ENCODE measurements at regions not wholly inside any gene's neighbourhood (a gene's known extent, or its start where the extent isn't known, plus 50 kb on each side); places are given as distances from the start of the nearest gene placed in this dataset.
"Not testable (repeated sequence)": the region's sequence is repeated elsewhere in the genome, so short reads cannot be mapped to it uniquely, and the experiment has no call there.

DNA sequence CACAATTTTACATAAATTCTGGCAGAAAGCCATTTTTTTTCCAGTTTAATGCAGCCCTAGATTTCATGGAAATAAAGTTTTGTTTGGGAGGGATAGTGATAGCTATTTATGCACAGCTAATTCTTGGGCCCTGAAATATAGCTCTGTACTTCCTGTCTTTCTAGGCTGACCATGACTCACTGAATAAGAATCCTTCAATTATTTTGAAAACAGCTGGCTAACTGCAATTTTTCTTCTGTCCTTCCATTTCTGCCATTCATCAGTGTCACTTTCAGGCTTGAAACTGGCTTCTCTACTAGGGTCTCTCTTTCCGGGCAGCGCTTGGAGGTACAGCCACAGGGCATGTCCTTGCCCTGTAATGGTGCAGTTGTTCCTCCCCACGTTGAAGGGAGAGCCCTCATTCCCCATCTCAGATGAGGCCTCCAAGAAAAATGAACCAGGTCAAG, 97.1 kb upstream of the TMEM178A start:
- no peak for DNase-seq
- intact Hi-C loops (cut with DNase I) = no loop called here

DNA sequence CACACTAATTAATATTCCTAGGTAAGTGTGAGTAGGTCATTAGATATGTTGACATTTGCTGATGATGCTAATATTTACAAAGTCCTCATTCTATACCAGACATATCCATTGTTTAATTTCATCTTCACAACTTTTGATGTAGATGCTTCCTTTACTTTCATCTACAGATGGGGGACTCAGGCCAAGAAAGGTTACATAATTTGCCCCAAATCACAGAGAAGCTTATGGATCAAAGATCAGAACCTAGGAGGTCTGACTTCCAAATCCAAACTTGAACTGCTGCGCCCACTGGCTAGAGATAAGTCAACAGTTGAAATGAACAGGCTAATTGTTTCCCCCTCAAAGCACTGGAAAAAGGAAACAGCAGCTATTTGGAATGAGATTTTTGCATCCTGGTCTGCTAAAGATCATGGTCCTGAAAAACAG, 95.6 kb upstream of the TMEM178A start:
- no peak for DNase-seq
- intact Hi-C loops (cut with DNase I) = no loop called here

DNA sequence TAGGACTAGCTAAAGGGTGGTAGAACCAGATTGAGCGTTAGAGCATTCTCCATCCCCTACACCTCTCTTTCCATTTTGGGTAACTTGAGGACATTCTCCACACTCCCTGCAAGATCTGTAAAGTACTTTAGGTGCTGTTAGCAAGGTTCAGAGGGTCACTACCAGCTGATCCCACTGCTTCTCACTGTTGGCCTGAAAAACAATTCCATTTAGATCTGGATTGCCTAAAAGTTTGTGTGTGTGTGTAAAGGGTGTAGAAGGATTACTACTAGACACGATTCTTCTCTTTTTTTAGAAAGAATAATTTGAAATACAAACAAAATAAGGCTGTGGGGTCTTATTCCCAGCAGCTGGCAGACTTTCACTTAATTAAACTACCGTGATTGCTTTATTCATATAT, 95.1 kb upstream of the TMEM178A start:
- DNase-seq = no peak

DNA sequence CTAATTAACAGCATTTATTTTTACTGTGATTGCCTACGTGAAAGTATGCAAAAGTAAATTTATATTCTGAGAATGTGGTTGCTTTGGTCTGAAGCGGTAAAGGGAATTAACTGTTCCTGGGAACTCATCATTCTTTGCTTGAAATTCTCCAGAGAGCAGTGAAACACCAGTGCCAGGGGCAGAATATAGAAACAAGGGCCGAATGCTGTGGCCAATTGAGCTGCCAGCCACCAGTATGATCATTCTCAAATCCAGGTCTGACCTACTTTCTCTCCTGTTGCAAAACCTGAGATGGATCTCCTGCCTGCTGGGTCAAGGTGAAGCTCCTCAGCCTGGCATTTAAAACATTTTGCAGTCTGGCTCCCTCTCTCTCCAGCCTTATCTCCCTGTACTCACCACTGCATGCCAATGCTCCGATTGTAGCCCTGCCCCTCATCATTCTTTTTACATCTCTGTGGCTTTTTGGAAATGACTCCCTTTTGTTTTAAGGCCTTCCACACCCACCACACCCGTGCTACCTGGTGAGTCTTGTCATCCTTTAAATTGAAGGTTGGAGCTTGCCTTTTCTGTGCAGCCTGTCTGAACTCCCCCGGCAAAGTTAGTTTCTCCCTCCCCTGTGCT, 94.5 kb upstream of the TMEM178A start:
- DNase-seq = no peak
- intact Hi-C loops (cut with DNase I) = no loop called here

More for the DNA sequence above, 95.1 kb upstream of the TMEM178A start:
- intact Hi-C loops (cut with DNase I) = no loop called here

DNA sequence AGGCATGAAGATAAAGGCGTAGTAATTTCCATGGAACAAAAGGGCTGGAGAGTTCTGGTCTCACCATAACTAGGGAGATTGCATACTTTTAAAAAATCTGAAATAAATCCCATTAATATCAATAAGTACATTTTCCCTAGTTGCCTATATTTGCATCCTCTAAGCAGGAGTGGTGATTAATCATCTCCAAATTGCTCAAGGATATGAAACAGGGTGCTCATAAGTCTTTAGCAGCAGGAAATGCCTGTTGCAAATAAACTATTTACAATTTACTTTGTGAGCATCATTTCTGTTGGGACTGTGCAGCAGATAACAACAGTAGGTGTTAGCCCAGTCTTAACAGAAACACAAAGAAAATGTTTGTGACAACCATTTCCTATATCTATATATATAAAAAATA, 92.4 kb upstream of the TMEM178A start:
- intact Hi-C loops (cut with DNase I) = no loop called here
- no peak for DNase-seq

DNA sequence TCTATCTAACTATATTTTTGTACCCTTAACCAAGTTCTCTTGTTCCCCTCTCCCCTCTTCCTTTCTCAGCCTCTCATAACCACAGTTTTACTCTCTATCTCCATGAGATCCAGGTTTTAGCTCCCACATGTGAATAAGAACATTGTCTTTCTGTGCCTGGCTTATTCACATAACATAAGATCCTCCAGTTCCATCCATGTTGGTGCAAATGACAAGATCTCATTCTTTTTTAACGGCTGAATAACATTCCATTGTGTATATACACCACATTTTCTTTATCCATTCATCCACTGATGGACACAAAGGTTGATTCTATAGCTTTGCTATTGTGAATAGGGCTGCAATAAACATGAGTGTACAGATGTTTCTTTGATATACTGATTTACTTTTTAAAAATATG, 83.9 kb upstream of the TMEM178A start:
- no peak for DNase-seq
- intact Hi-C loops (cut with DNase I) = no loop called here

- intact Hi-C loops (cut with DNase I) = no loop called here
Measured at GRCh38 chr2:39583213-39583612, 82.5 kb upstream of the TMEM178A start.

GRCh38 chr2:39583781-39584180, 81.9 kb upstream of the TMEM178A start:
- no peak for DNase-seq
- intact Hi-C loops (cut with DNase I) = no loop called here

More at GRCh38 chr2:39583213-39583612, 82.5 kb upstream of the TMEM178A start:
- DNase-seq = no peak

DNA sequence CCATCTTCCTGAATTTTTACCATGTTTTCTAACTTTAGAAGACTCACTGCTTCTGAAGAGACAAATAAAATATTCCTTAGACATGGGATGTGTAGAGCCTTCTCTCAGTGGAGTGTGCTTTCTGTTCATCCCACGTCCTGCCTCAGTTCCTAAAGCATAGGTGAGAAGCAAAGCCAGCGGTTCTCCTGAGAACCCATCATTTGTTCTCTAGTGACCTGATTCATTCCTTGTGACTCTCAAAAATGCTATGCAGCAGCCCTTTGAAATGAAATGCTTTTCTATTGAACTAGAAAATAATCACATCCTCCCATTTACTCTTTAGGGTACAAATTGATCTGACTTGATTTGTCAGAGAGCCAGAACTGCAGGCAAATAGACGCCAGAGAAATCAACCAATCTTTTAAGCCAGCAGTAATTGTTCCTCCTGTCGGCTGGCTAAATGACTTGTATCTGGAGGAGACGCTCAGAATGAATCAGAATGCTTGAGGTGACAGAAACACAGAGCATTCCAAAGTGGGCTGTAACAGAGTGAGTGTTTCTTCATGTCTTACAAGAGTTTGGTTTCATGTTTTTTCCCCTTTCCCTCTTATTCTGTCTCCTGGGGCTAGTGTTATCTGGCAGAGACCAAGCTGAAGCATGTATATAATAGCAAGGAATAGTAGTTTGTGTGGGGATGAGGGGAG, 81.3 kb upstream of the TMEM178A start:
- no peak for DNase-seq
- intact Hi-C loops (cut with DNase I) = no loop called here

DNA sequence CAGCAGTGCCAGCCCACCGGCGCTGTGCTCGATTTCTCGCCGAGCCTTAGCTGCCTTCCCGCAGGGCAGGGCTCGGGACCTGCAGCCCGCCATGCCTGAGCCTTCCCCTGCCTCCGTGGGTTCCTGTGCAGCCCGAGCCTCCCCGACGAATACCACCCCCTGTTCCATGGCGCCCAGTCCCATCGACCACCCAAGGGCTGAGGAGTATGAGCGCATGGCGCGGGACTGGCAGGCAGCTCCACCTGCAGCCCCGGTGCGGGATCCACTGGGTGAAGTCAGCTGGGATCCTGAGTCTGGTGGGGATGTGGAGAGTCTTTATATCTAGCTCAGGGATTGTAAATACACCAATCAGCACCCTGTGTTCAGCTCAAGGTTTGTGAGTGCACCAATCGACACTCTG, 80.2 kb upstream of the TMEM178A start:
- intact Hi-C loops (cut with DNase I) = not testable (repeated sequence)
- DNase-seq = peak in 1 of 10 donors; percentile 71

- no peak for DNase-seq
- intact Hi-C loops (cut with DNase I) = no loop called here
Measured at GRCh38 chr2:39587168-39587567, 78.5 kb upstream of the TMEM178A start.

DNA sequence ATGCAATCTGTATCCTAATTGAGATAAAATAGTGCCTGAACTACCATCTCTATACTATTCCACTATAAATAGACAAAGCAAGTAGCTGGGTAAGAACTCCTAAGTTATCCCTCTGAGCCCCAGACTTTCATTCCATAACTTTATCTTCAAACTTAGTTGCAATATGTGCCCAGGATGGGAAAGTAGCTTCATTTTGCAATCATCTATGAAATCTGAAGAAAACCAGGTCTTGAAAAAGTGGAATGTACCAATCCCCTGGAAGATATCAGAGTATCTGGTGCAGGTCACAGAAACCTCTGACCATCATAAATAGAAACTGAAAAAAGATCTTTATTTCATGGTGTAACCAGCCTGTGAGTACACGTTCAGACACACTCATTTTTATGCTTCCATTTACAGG, 78.1 kb upstream of the TMEM178A start:
- DNase-seq = no peak
- intact Hi-C loops (cut with DNase I) = no loop called here

- DNase-seq = peak in 2 of 10 donors; percentile 25 to 44
- intact Hi-C loops (cut with DNase I) = loop anchor here (2.0 to 10.0 kb wide), 2 partner anchors 101 to 131 kb away; no protein-coding TSS in a partner anchor
Measured at GRCh38 chr2:39593439-39594393, 72.0 kb upstream of the TMEM178A start.

- intact Hi-C loops (cut with DNase I) = loop anchor here (10.0 kb wide), 1 partner anchor 130 kb away; no protein-coding TSS in a partner anchor
- DNase-seq = no peak
Measured at GRCh38 chr2:39595116-39595515, 70.6 kb upstream of the TMEM178A start.

GRCh38 chr2:39597314-39597713, 68.4 kb upstream of the TMEM178A start:
- intact Hi-C loops (cut with DNase I) = loop anchor here (10.0 kb wide), 1 partner anchor 127 kb away; no protein-coding TSS in a partner anchor
- DNase-seq = no peak

DNA sequence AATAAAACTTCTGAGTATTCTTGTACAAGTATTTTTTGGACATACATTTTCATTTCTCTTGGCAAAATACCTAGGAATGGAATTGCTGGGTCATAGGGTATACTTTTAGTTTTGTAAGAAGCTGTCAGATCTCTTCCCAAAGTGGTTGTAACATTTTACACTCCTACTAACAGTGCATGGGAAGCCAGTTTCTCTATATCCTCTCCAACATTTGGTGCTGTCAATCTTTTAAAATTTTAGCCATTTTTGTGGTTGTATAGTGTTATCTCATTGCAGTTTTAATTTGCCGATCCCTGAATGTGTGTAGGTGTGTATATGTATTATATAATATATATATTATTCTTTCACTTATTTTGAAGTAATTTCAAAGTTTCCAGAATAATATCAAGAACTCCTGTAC, 63.1 kb upstream of the TMEM178A start:
- DNase-seq = no peak
- intact Hi-C loops (cut with DNase I) = no loop called here

DNA sequence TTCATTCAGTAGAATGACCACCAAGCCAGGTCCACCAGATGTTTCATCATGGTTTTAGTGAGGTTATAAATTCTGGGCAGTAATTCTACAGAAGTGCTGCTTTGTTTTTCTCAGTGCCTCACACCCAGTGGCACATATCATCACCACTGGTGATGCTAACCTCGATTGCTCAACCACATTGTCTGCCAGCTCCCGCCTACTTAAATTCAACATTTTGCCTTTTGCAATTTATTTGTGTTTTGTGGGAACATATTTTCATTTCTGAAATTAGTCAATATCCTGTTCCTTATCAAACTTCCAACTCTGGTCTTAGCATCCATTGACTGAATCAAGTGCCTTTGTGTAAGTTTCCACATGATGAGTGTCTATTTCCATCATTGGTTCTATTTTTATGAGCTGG, 62.3 kb upstream of the TMEM178A start:
- intact Hi-C loops (cut with DNase I) = no loop called here
- no peak for DNase-seq

GRCh38 chr2:39604866-39605265, 60.9 kb upstream of the TMEM178A start:
- DNase-seq = peak in 1 of 10 donors; percentile 76
- intact Hi-C loops (cut with DNase I) = no loop called here

GRCh38 chr2:39606585-39606984, 59.1 kb upstream of the TMEM178A start:
- DNase-seq = no peak
- intact Hi-C loops (cut with DNase I) = no loop called here

GRCh38 chr2:39607538-39608262, 58.0 kb upstream of the TMEM178A start:
- intact Hi-C loops (cut with DNase I) = no loop called here
- no peak for DNase-seq
